ENCODE measurements at regions not wholly inside any gene's neighbourhood (a gene's known extent, or its start where the extent isn't known, plus 50 kb on each side); places are given as distances from the start of the nearest gene placed in this dataset.

DNA sequence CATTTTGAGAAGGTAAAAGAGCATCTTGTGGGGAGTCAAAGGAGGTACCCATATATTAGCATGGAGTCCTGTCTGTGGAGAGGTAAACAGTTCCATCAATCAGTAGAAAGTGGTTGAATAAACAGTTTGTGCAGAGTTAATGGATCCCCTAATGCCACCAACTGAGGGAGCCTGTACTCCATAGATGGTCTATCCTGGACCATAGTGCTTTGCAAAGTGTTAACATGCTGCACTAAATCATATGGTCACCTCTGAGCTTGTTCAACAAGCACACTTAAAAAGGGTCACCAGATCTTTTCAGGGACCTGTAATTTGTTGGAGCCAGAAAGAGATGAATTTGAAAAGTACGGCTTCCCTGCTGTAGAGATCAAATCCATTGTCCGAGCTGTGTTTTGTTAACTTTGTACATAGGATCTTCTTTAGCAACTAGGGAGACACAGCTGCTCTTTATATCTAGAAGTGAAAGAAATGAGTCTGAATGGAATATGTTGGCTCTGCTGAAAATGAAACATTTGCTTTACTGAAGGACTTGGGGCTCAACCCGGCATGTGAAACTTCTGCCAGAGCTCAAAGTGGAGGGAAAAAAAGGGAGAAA is 366.4 kb downstream of the ETNK1 start:
- no peak for DNase-seq (ENCODE audit: low spot score)

DNA sequence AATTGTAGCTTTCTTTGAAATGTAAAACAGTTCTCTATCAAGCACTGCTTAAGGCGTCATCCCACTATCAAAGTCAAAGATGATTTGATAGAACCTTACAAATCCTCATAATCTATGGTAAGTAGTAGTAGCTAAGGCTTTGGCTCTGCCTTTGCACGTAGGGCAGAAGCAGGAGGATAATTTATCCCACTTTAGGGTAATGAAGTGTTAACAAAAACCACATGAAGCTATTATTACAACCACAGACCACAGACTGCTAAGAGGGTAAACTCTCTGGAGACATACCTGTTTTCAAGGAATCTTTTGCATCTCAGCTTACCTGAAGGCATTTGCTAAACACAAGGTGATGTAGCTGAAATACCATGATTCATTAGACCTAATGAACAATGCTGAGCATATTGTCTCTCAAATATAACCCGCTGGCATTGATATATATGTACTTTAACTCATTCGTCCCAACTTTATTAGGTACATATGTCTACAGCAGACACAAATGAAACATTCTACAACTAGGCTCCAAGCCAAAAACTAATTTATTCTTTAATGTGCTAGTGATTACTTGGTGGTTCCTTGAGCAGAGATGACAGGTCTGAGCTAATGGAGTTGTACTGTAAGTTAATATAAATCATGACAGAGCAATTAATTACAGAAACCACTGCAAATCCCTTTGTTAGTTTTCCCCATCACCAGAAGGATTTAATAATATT is 368.8 kb downstream of the ETNK1 start:
- no peak for DNase-seq (ENCODE audit: low spot score)

DNA sequence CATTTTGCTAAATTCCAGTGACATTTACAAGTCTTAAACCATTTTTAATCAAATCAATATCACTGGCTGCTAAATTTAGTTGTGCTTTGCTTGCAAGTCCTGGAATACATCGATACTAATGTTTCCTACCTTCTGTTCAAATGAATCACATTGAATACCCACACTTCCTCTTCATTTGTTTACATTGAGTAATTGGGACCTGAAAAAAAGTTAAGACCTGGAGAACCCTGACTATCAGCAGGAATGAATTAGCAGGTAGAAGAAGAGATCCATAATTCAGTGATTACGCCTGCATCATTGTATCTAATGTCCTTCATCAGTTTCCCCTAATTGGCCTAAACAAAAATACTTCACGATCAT is 369.3 kb downstream of the ETNK1 start:
- DNase-seq (ENCODE audit: low spot score), result no peak

DNA sequence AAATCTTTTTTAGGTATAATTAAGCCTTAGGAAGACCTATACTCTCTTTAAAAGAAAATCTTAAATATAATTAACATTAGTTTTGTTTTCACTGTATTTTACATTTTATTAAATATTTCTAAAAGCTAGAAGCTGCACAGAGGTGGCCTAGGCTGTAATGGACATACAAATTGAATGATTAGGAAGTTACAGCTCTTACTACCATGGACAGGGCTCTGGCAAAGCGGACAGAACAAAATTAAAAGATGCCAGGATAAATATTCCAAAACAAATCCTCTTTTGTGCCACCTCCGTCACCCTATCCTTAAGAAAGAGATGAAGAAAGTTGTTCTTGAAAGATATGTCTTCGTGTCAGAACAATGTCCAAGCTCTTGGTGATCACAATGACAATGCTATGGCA is 376.5 kb downstream of the ETNK1 start:
- no peak for DNase-seq (ENCODE audit: low spot score)

DNA sequence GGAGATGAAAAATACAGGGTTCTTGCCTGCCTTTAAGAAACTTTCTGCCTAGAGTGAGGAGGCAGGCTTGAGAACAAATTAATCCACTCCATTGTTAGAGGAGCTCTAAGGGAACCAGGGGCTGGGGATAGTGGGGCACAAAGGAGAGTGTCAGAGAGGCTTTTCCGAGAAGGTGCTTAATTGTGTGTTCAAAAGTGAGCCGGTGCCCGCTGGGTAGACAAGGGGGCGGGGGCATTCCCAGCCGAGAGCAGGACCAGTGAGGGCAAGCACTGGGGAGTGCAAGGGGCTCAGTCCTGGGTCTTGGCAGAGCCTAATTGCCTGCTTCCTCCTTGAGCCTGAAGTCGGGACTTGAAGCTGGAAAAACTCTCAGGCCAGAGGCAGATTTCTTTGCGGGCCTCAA is 377.4 kb downstream of the ETNK1 start:
- DNase-seq (ENCODE audit: low spot score), result no peak

DNA sequence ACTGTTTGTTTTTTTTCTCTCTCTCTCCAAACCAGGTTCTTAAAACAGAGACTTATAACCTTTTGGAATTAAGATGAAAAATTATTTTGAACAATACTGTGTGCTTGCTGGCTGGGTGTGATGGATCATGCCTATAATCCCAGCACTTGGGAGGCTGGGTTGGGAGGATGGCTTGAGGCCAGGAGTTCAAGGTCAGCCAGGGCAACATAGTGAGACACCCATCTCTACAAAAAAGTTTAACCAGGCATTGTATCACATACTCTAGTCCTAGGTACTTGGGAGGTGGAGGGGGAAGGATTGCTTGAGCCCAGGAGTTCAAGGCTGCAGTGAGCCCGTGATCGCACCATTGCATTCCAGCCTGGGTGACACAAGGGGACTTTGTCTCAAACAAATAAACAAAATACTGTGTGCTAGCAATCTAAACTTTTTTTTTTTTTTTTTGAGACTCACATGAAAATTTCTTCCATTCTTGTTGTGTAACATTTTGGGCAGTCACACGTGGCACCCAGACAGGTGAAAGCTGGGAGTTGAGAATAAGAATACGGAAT is 379.6 kb downstream of the ETNK1 start:
- DNase-seq (ENCODE audit: low spot score), result no peak

DNA sequence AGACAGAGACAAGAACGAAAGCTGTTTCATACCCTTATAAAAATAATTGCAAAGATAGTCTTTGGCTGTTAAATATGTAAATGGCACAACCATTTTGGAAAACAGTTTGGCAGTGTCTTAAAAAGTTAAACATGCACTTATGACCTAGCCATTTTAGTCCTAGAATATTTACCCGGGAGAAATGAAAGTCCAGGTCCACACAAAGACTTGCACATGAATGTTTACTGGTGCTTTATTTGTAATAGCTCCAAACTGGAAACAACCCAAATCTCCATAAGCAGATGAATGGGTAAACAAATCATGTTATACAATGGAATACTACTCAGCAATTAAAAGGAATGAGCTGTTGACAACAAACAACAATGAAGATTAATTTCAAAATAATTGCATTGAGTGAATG is 380.4 kb downstream of the ETNK1 start:
- DNase-seq (ENCODE audit: low spot score), result no peak

DNA sequence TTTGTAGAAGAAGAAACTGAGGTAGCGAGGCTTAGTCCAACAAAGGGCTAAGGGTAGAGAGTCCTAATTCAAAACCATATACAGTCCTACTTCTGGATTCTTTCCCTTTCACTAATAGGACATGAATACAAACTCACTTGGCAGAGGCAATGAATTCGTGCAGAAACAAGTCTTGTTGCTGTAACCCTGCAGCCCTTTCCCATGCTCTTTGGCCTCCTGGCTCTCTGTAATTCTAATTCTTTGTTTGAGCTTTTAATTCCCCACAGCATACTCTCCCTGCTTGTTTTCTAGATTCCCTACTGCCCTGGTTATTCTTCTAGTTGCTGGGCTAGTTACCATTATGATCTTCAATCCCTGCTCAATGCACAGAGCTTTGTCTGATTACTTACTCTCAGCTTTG is 381.4 kb downstream of the ETNK1 start:
- no peak for DNase-seq (ENCODE audit: low spot score)

DNA sequence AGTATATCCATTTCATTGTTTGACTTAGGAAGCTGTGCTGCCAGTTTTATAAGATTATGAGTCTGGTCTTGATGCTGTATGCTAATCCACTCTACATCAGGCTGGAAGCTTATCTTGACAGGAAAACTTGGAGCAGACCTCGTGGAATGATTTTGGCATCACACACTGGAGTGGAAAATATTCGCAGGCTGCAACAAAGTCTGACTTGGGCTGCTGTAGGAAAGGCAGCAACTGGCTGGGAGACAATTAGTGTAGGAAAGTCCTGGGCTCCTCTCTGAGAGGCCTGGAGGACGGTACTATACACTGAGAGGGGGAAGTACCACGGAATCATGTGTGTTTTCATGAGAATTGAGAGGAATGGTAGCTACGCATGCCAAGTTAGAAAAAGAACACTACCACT is 383.7 kb downstream of the ETNK1 start:
- no peak for DNase-seq (ENCODE audit: low spot score)

DNA sequence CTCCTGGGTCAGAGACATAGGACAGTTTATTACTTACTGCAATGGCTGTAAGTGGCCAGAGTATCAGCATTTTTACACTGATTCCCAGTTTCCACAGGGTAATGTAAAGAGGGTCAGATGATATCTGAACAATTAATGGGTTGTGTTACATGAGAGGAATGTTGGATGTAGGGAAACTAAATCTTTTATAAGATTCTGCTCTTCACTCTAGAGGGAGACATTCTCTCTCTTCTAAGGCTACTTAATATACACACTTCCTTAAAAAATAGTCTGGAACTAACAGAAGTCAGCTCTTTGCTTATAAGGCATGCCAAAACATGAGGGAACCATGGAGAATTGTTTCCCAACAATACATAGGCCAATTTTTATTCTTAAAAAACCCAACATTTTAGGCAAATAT is 389.8 kb downstream of the ETNK1 start:
- no peak for DNase-seq (ENCODE audit: low spot score)

DNA sequence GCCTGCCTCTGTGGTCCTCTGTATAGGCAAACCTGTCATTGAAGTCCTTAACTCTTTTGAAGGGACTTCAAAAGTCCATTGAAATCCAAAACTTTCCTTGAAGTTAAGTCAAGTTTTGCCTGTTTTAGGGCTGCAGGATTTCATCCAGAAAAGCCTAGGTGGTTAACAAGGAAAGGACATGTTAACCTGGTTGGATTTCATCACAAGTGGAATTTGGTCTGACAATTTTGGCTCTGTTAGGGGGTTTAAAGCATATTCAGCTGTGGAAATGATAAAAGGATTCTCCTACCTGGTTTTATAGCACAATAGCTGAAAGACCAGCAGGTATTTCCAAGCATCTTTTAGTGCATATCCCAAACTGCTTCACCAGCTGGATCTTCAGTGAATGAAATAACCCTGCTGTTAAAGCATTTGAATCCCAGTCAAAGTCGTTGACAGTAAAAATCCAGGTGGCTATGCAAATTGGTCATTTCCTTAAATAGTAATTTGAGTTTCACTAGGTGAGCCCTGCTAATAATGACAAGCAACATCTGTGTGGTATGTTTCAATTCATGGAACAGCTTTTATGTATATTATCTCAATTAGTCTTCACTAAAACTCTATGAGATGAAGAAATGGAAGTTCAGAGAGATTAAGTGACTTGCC is 400.5 kb downstream of the ETNK1 start:
- DNase-seq (ENCODE audit: low spot score), result no peak

DNA sequence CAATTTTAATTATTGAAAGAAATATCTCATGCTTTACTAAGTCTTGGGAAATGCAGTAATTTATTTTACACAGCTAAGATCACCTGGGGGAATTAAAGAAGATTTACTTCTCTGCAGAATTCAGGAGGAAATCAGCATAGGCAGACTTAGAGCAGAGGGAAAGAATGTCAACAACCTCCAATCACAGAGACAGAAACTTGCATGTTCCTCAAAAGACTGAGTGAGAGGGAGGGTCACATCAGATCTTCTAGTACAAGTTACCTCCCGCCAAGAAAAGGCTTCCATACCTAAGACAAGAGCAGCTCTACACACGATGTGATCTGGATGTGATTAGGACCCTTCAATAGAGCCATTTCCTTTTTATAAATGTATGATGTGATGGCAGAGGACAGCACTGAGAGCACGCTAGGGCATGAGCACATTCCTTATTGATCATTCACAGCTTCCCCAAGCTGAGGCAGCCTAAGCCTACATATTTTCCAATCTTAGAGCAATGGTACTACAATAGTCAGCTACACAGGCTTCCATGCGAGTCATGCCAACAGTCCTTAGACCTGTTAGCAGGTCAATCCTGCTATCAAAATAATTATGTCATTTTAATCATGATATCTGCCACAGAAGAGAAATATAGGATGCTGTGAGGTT is 403.3 kb downstream of the ETNK1 start:
- DNase-seq (ENCODE audit: low spot score), result no peak

DNA sequence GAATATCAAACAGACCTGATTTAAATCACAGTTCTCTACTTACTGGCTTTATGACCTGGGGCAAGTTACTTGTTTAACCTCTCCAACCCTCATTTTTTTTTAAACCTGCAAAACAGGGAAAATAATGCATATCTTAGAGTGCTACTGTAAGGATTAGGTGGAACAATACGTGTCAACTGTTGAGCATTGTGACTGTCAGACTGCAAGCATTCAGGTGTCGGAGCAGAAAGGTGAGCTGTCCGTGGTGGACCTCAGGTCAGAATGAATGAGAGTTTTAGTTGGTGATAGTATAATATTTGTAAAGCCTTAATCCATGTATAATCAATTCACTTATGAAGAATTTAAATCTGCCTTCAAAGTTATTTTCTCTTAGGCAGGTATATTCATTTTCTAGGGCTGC is 404.2 kb downstream of the ETNK1 start:
- DNase-seq (ENCODE audit: low spot score), result no peak

DNA sequence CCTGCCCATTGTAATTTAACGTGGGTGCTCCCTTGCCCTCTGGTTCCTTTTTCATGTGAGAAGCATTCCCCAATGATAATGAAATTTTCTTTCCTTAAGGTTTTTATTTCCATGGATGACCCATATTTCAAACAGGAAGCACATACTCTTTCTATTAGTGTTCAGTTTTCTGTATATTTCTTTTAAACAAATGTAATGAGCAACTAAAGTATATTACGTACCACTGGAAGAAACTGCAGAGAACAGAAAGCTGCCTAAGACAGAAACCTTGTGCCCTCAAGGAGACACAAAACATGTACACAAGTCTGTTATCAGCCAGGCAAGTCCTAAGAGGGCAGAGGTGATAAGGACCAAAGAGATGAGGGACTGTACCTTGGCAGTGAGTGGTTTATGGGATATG is 414.9 kb downstream of the ETNK1 start:
- no peak for DNase-seq (ENCODE audit: low spot score)

DNA sequence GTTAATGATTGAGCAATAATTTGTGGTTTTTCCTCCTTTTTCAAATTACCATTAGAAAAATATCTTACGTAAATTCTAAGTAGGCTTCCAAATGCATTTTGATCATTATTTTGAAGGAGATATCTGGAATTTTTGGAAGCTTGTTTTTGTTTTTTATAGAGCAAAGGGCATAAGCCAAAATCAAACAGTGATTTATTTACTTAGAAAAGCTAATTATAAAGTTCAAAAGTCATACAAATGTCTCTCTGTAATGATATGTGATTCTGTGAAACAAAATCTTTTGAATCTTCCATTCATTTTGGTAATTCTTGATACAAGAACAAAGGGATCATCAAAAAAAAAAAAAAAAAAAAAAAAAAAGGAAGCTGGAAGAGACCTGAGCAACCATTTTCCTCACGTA is 416.8 kb downstream of the ETNK1 start:
- DNase-seq (ENCODE audit: low spot score), result no peak

DNA sequence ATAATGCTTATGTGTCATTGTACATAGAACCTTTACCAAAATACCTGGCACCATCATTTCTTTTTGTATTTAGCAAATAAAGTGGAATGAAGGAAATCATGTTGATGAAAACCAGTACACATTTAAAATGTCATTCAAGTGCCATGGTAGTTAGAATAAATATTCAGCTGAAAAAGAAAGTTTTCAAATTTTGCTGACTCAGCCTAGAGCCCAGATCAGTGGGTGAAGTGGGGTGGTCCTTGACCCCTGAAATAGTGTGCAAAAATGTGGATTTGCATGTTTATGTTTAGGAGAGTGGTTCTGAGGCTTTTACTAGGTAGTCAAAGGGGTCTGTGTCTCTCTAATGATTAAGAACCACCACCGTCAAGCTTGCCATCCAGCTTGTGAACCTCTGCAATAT is 418.7 kb downstream of the ETNK1 start:
- DNase-seq (ENCODE audit: low spot score), result no peak

DNA sequence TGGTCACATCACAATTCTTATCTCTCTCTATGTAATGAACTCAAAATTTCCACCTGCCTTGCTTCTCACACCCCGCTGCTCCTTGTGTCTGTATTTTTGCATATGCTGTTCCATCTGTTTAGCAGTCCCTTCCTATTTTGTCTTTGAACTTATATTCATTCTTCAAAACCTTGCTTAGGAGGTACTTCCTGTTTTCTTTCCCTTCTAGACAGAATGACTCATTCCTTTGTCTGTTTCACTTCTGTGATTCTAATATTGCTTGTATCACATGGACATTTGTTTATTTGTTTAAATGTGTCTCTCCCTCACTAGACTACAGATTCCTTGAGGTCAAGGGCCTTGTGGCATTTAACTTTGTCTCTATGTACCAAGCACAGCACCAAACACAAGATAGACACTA is 424.2 kb downstream of the ETNK1 start:
- DNase-seq (ENCODE audit: low spot score), result no peak

DNA sequence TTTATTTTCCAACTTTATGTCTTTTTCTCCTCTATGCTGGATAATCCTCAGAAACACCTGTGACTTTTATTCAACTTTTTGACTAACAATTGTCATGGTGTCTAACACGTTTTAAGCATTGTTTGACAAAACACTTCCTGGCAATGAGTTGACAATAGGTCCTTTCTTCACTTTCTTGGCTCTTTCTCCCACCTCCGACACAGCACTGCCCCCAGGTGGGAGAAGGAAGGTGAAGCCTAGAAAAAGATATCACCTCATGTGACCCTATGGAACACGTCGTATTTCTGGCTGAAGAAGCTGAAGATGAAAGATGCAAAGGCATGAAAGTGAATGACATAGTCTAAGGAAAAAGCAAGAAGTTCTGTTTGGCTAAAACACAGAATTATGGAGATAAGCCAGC is 430.0 kb downstream of the ETNK1 start:
- DNase-seq (ENCODE audit: low spot score), result no peak

DNA sequence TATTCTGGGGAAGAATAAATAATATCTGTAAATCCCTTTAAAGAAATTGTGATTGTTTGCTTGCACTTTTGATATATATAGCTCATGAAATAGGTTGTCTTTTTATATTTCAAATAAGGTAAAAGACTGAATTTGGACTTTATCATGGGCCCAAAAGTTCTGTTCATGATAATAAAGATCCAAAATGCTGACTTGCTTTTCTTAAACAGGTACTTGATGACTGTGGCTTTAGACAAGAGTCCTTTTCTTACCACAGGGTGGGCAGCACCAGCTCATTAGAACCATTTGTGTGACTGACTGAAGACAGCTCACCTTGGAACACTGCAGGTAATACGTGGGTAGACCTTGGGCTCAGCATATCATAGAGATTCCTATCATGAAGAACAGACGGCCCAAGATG is 432.6 kb downstream of the ETNK1 start:
- DNase-seq (ENCODE audit: low spot score), result no peak

DNA sequence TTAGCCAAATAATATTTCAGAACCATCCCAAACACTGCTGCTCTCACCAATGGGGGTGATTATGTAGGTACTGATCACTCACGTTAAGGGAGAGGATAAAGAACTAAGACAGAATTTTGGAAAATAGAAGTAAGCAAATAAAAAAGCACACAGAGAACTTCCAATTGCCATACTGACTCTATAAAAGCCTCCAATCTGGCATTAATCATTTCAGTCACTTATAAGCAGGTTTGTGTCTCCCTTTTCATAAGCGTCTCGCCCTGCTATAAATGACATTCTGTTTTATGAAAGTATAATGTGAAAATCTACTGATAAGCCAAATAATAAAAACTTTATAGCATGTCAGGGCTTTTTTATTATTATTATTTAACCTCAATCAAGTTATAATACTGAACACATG is 435.2 kb downstream of the ETNK1 start:
- DNase-seq (ENCODE audit: low spot score), result no peak

DNA sequence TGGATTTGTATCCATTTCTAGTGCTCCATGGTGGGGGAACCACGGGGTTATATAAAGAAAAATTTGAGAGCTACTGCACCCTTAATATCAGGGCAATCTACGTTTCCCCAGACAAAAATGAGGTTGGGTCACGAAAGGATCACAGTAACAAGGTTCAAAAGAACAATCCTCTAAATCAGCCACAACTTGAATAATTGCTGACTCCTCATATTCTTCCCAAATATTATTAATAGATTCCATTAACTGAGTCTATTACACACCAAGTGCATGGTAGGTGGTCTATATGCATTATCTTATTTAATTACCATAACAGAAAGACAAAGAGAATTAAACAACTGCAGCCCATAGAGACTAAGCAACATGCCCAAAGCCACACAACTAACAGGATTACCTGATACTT is 438.2 kb downstream of the ETNK1 start:
- DNase-seq (ENCODE audit: low spot score), result no peak

DNA sequence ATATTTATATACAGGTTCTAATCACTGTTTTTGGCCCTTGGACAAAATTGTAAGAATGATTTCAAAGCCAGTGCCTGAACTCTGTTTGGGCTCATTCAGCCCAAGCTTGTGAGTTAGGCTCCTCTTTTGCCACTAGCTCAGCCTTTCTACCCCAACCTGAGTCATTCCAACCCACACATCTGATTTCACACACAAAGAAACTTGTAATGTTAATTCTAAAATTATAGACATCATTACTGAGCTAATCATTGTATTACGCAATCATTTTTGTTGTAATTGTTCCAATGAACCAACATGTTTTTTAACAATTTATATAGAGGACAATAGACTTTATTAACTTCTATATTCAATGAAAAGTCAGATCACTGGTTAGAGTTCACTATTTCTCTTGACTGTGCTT is 441.1 kb downstream of the ETNK1 start:
- no peak for DNase-seq (ENCODE audit: low spot score)

DNA sequence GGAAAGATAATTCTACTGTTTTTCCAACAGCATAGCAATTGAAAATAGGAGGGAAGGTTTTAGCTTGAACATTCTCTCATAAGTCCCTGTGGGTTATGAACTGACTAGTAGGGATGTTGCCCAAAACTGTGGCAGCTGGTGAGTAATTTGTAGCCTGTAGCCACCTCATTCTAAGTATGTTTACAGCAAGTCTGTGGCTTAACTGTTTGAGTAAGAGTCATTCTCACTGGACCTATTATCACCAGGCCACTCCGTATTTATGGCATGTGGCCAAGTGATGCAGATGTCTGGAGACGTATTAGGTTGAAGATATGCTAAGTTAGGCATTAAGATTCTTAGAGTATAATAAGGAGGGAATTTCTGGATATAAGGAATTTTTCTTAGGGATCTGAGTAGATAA is 458.3 kb downstream of the ETNK1 start:
- no peak for DNase-seq (ENCODE audit: low spot score)

Measured in CD4-positive, alpha-beta T cell treated with Interleukin-6 at 100 ng/mL for 8 hours (primary cell).